ENCODE measurements at regions not wholly inside any gene's neighbourhood (a gene's known extent, or its start where the extent isn't known, plus 50 kb on each side); places are given as distances from the start of the nearest gene placed in this dataset.

GRCh38 chr5:73997960-73998359, 372.0 kb downstream of the ARHGEF28 start:
- POLR2A ChIA-PET, result no interaction called here
- no peak for TF ChIP-seq CEBPB (IDR thresholded peaks at IDR 0.05; ENCODE audit: low read depth)
- TF ChIP-seq EZH2phosphoT487 (IDR thresholded peaks at IDR 0.05; ENCODE audit: borderline replicate concordance), result no peak
- no peak for TF ChIP-seq TCF7L2 (IDR thresholded peaks at IDR 0.05; ENCODE audit: borderline replicate concordance, extremely low read depth, insufficient read depth, insufficient read length)
- no peak for TF ChIP-seq SIN3A (IDR thresholded peaks at IDR 0.05; ENCODE audit: low read depth)
- no peak for TF ChIP-seq CBX3 (IDR thresholded peaks at IDR 0.05; ENCODE audit: low read depth)
- CTCF ChIA-PET, result no interaction called here
- Histone ChIP-seq H3K4me2 (ENCODE audit: low read length) (no peak overlapping the region), H3K4me3 (replicated peaks in 1 of 2; ENCODE audit: low read depth in 1 of 2, low read length in 2 of 2) (no peak overlapping the region), H4K20me1 (ENCODE audit: insufficient read depth) (no peaks in the 10 kb centered on the region), H2AFZ (ENCODE audit: low read depth, low read length, poor library complexity, severe bottlenecking) (no peak overlapping the region), H3K9ac (ENCODE audit: low read length) (no peak overlapping the region), H3K27ac (ENCODE audit: low read depth, low read length) (no peak overlapping the region), H3K9me3 (ENCODE audit: control insufficient read depth in 1 of 2, insufficient read depth in 1 of 2, low read depth in 1 of 2, low read length in 2 of 2) (no peaks in the 10 kb centered on the region), H3K79me2 (ENCODE audit: insufficient read depth, low read length) (no peaks in the 10 kb centered on the region), H3K4me1 (ENCODE audit: control insufficient read depth in 1 of 2, insufficient read depth in 2 of 2, low read length in 2 of 2) (no peaks in the 10 kb centered on the region), H3K36me3 (ENCODE audit: control insufficient read depth in 1 of 2, insufficient read depth in 2 of 2, low read length in 2 of 2) (no peaks in the 10 kb centered on the region), H3K9me2 (ENCODE audit: insufficient read depth) (no peaks in the 10 kb centered on the region), H3K27me3 (ENCODE audit: insufficient read depth, low read length) (no peaks in the 10 kb centered on the region)
- RAD21 ChIA-PET (ENCODE audit: low non-redundant PET in 1 of 2, low total read pairs in 2 of 2, uncharacterized antibody in 2 of 2, unreplicated experiment in 2 of 2), result no interaction called here
- no TSS peak for BruUV-seq (replicated peaks)
- intact Hi-C loops (cut with micrococcal nuclease), result no loop called here
- DNase-seq (ENCODE audit: low read depth, low spot score) (no peak), ATAC-seq (no peak)

GRCh38 chr5:73996151-73996755, 370.3 kb downstream of the ARHGEF28 start:
- BruUV-seq (replicated peaks), result no TSS peak
- RAD21 ChIA-PET (ENCODE audit: low non-redundant PET in 1 of 2, low total read pairs in 2 of 2, uncharacterized antibody in 2 of 2, unreplicated experiment in 2 of 2), result no interaction called here
- no peaks in the 10 kb centered on the region for H3K27me3 ChIP-seq (ENCODE audit: insufficient read depth, low read length)
- H3K9me3 ChIP-seq (ENCODE audit: control insufficient read depth in 1 of 2, insufficient read depth in 1 of 2, low read depth in 1 of 2, low read length in 2 of 2), result no peaks in the 10 kb centered on the region
- no peak overlapping the region for H3K4me2 ChIP-seq (ENCODE audit: low read length)
- POLR2A ChIA-PET, result no interaction called here
- H3K4me1 ChIP-seq (ENCODE audit: control insufficient read depth in 1 of 2, insufficient read depth in 2 of 2, low read length in 2 of 2), result no peaks in the 10 kb centered on the region
- DNase-seq (ENCODE audit: low read depth, low spot score), result no peak
- H4K20me1 ChIP-seq (ENCODE audit: insufficient read depth), result no peaks in the 10 kb centered on the region
- no peak overlapping the region for H3K4me3 ChIP-seq (replicated peaks in 1 of 2; ENCODE audit: low read depth in 1 of 2, low read length in 2 of 2)
- H3K27ac ChIP-seq (ENCODE audit: low read depth, low read length), result no peak overlapping the region
- no peak overlapping the region for H2AFZ ChIP-seq (ENCODE audit: low read depth, low read length, poor library complexity, severe bottlenecking)
- no peaks in the 10 kb centered on the region for H3K9me2 ChIP-seq (ENCODE audit: insufficient read depth)
- intact Hi-C loops (cut with micrococcal nuclease), result no loop called here
- no peaks in the 10 kb centered on the region for H3K36me3 ChIP-seq (ENCODE audit: control insufficient read depth in 1 of 2, insufficient read depth in 2 of 2, low read length in 2 of 2)
- CTCF ChIA-PET, result no interaction called here
- H3K79me2 ChIP-seq (ENCODE audit: insufficient read depth, low read length), result no peaks in the 10 kb centered on the region
- ATAC-seq, result no peak
- no peak for TF ChIP-seq SIN3A (IDR thresholded peaks at IDR 0.05; ENCODE audit: low read depth)
- TF ChIP-seq YY1 (IDR thresholded peaks at IDR 0.05; ENCODE audit: extremely low read depth, insufficient replicate concordance, low read depth, low read length), result no peak
- TF ChIP-seq JUND (IDR thresholded peaks at IDR 0.05), result no peak
- no peak for TF ChIP-seq SRF (IDR thresholded peaks at IDR 0.05; ENCODE audit: low read depth)
- no peak for TF ChIP-seq EGR1 (IDR thresholded peaks at IDR 0.05; ENCODE audit: low read depth)
- TF ChIP-seq, protein P1, sequence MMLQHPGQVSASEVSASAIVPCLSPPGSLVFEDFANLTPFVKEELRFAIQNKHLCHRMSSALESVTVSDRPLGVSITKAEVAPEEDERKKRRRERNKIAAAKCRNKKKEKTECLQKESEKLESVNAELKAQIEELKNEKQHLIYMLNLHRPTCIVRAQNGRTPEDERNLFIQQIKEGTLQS (IDR thresholded peaks at IDR 0.05), result no peak
- TF ChIP-seq POLR2AphosphoS5 (IDR thresholded peaks at IDR 0.05; ENCODE audit: low read depth, low read length), result no peak
- no peak for TF ChIP-seq ZBTB33 (IDR thresholded peaks at IDR 0.05; ENCODE audit: extremely low read depth, insufficient replicate concordance, low read length)
- no peak for TF ChIP-seq EZH2 (IDR thresholded peaks at IDR 0.05)
- no peak overlapping the region for H3K9ac ChIP-seq (ENCODE audit: low read length)
